ENCODE measurements at regions not wholly inside any gene's neighbourhood (a gene's known extent, or its start where the extent isn't known, plus 50 kb on each side); places are given as distances from the start of the nearest gene placed in this dataset.
A peak's percentile ranks its signal among the peaks of the same experiment; 100 is the strongest.

DNA sequence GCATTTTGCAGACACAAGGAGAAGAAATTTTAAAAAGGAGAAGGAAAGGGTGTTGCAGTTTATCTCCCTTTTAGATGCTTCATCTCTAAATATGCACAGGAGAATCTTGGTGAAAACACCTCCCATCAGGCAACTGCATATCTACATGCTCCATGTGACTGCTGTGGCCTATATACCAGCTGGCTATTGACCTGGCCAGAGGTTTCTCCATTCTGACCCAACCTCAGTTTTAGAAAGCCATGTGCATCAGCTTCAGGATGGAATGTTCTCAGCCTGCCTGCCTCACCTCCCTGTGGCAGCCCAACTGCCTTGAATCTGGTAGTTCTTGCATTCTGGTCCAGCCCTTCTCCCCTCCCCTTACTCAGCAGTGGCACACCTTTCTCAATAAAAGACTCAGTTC, 1958.8 kb upstream of the CELF4 start:
- no peak for DNase-seq

GRCh38 chr18:39523281-39523680, 1957.7 kb upstream of the CELF4 start:
- no peak for DNase-seq

GRCh38 chr18:39521164-39521563, 1955.6 kb upstream of the CELF4 start:
- DNase-seq: no peak

GRCh38 chr18:39519741-39520140, 1954.1 kb upstream of the CELF4 start:
- no peak for DNase-seq

DNA sequence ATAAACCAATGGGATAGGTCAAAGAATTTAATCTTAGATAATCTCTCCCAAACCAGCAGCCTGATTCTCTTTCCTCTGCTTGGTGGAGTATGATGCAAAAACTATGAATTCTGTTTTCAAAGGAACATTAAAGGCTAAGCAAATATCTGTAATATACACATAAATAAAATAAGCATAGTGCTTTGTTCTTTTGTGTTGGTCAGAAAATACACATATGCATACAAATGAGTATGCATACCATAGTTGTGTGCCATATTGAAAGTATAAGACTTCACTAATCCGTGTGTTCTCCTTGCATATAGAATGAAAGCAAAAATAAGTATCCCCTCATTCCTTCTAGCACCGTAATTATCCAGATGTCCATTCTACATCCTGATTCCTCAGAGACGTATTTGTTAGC, 1949.7 kb upstream of the CELF4 start:
- DNase-seq: no peak

DNA sequence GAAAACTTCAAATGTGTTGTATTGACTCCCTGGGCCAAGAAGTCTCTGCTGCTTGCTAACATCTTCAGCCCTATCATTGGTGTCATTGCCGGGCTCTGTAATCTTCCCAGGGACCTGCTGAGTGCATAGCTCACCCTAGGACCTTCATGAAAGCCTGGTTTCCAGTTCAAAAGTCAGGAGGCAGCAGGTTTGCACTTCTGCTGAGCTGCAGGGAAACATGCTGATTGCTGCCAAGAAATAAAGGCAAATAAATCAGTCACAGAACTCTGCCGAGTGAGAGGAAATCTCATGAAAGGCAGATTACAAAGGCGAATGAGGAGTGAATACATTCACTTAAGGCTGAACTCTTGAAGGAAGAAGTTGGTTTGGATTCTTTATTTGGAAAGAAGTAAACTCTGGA, 1947.6 kb upstream of the CELF4 start:
- no peak for DNase-seq

DNA sequence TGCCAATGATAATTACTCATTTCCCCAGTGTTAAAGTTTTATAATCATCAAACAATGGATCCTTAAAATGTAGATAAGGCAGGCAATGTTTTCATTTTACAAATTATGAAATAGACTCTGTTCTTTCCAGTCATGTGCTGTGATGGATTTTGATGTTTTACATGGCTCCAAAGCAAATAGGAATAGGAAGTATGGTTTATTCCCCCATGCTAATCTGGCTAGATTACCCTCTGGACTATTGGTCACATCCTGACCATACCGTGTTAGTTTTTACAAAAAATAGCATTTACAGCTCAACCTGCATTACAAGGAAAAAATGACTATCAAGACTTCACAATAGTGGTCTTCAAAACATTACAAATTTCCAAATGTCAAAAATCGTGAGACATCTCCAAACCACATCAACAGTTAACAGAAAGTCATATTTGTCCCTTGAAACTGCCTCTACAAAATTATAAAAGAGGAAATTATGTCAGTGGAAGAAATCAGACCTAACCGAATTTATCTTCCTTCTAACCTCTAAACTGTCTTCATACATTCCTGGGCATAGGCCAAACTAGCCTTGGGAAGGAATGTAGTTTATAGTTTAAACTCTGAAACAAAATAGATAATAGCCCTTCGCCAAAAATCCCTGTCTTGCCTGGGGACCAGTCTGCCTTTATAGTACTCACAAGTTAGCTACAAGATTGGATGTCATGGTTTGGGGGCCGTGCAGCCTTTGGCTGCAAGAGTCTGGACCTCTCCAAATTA, 1941.2 kb upstream of the CELF4 start:
- DNase-seq: no peak

DNA sequence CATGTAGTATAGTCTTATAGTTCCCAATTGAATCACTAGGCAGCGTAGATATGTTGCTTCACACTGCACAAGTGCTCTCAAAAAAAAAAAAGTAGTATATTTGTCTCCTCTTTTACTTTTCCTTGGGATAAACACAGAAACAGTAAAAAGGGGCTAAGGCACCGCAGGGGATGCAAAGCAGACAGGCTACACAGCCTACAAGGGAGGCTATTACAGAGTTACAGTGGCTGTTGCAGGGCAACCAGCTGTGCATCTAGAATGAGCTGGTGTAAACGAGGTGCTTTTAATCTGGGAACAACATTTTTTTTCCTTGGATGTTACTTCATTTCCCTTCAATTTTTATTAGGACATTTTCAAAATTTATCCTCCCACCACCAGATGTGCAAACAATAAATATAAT, 1934.7 kb upstream of the CELF4 start:
- no peak for DNase-seq

- DNase-seq: no peak
Observed at GRCh38 chr18:39497821-39498220, 1932.2 kb upstream of the CELF4 start.

DNA sequence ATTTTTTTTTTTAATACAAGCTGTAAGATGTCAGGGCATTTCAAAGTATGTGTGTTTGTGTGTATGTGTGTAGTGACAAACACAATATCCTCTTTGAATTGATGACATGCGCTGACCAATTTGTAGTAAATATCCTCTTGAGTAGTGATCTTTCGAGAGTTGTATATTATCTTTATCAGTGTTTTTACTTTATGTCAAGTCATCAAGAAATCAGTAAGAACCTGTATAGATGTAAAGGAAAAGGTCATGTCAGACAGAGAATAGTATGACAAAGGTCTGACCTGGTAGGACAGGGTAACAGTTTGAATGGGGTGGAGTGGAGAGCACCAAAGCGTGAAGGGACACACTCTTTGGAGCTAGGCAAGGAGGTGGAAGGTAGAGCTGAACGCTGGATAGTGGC, 1931.4 kb upstream of the CELF4 start:
- no peak for DNase-seq

GRCh38 chr18:39494211-39494896, 1928.8 kb upstream of the CELF4 start:
- DNase-seq: no peak

DNA sequence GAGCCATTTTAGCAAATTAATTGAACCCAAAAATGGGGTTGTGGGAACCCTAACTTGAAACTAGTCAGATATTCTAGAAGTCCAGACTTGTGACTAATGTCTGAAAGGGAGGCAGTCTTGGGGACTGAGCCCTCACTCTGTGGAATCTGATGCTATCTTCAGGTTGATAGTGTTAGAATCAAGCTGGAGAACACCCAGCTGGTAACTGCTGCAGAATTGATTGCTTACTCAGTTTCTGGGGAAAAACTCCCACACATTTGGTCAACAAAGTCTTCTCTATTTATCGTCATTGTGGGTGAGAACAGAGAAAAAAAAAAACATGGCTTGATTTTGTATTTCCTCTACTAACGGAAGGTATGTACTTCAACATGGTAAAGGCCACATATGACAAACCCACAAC, 1925.8 kb upstream of the CELF4 start:
- DNase-seq: no peak

GRCh38 chr18:39489431-39489830, 1923.8 kb upstream of the CELF4 start:
- no peak for DNase-seq

DNA sequence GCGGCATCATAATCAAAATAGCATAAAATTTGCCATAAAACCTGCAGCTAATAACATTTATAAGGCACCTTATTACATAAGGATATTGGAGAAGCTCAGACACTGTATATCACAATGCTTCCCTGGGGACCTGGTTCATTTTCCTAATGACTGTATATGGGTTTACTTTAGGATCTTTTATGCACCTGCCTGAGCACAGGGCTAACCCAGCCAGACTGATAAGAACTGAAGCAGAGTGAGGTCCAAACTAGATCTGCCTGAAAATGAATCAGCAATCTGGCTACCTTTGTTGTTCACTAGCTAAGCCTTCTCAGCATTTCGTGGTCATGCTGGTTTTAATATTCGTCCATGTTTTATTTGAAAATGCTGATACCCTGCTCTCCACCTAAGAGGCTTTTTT, 1922.3 kb upstream of the CELF4 start:
- DNase-seq: peak; percentile 9

GRCh38 chr18:39486268-39486667, 1920.7 kb upstream of the CELF4 start:
- no peak for DNase-seq

DNA sequence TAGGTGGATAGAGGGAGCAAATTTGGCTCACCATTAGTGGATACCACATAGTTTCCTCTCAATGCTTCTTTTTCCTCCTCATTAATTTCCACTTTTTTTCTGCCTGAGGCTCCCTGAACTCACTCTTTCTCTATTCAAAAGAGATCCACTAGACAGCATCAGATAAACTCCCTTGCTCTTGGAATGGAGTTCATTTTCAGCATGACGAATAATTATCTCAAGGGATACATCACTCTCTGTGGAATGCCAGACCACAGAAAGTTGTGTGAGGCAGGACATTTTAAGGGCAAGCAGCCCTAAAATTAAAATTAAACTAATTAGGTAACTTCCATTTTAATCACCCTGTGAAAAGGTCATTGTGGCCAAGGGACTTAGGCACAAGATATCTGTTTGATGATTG, 1920.1 kb upstream of the CELF4 start:
- no peak for DNase-seq

DNA sequence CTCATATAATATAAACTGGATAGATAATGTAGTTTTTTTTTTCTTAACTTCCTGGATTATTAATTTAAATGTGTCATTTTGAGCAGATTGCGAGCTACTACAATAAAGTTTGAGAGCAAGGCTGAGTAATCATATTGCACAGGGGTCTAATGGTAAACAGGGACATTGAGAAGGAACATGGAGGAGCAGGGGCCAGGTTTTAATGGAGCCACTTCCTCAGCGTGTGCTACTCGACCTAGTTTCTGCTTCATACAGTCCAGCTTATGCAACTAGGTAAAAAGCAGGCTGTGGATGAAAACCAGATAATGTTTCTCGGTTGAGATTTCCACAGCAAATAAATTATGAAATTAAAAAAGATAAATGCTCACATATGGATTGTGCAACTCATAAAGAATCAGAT, 1915.7 kb upstream of the CELF4 start:
- DNase-seq: no peak

- no peak for DNase-seq
Observed at GRCh38 chr18:39480494-39481195, 1915.0 kb upstream of the CELF4 start.

DNA sequence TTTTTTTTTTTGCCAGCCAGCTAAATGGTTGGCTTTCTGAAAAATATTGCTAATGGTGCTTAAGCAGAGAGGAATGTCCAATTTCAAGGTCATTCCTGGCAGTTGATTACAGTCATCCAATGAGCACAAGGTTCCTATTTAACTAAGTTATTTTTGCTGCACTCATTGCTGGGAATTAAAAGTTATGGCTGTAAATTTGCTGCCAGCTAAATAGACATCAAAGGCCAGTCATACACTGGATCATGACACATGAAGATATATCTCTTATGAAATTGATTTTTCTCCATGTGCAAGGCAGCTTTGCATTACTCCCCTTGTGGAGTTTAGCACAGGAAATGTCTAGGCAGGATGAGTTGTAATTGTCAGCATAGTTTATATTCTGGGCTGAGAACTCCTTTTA, 1898.4 kb upstream of the CELF4 start:
- no peak for DNase-seq

DNA sequence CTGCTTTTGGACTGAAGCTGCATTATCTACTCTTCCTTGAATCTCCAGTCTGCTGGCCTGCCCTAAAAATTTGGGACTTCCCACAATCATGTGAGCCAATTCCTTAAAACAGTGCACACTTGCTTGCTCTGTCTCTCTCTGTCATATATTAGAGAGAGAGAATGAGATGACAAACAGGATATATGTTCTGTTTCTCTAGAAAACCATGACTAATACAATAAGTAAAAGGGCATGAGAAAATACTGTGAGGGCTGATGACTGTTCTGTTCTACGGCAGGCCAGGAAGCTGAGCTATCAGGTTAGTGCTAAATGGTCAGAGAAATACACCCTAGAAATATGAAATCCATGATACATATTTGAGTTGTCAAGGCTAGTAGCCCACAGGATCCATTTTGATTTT, 1896.8 kb upstream of the CELF4 start:
- DNase-seq: no peak

GRCh38 chr18:39460136-39460535, 1894.5 kb upstream of the CELF4 start:
- DNase-seq: no peak

DNA sequence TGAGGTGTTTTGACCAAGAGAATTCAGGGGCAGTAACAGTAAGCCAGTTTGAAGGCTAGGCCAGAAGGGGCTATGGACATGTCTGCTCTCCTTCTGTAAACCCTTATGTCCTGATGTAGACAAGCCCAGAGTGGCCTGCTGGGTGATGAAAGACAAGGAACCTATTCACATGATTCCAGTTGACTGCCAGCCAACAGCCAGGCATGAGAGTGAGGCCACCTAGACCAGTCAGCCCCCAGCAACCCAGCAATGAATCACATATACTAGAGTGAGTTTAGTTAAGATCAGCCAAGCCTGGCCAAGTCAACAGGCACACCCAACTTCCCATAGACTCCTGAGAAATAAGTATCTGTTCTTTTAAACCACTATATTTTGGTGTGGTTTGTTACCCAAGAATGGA, 1889.7 kb upstream of the CELF4 start:
- DNase-seq: no peak

DNA sequence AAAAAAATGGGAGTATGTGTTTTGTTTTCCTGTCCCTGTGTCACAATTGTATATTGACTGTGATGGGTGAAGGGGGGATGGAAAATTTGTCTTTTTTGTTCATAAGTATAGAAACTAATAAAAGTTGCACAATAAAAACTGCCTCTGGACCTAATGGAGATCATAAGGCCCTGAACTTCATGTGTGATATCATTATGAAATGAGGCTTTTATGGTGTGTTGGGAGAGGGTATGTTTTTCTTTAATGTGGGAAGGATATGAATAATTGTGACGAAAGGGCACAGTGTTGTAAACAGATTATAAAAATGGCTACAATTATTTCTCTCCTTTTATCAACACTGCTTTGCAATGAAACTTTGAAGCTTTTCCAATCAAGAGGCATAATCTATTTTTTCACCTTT, 1889.3 kb upstream of the CELF4 start:
- no peak for DNase-seq

- no peak for DNase-seq
Observed at GRCh38 chr18:39453882-39454281, 1888.3 kb upstream of the CELF4 start.
